Stimulated activated naive CD8-positive, alpha-beta T cell treated with anti-CD3 and anti-CD28 coated beads, Interleukin-15, Interleukin-2, amounts not matched to agents 100 U/mL and 50 U/mL, for 24 hours (primary cell): ENCODE measurements at regions not wholly inside any gene's neighbourhood (a gene's known extent, or its start where the extent isn't known, plus 50 kb on each side); places are given as distances from the start of the nearest gene placed in this dataset.
"Not testable (repeated sequence)": the region's sequence is repeated elsewhere in the genome, so short reads cannot be mapped to it uniquely, and the experiment has no call there.

Experiments used
- ATAC-seq: fragments of 150-1000 bp; cut with Tn5 transposase; one replicate; pipeline ENCODE4 v1.10.0; 2021
- DNase-seq: peaks from one replicate; pipeline ENCODE4 v3.0.0; 2021

DNA sequence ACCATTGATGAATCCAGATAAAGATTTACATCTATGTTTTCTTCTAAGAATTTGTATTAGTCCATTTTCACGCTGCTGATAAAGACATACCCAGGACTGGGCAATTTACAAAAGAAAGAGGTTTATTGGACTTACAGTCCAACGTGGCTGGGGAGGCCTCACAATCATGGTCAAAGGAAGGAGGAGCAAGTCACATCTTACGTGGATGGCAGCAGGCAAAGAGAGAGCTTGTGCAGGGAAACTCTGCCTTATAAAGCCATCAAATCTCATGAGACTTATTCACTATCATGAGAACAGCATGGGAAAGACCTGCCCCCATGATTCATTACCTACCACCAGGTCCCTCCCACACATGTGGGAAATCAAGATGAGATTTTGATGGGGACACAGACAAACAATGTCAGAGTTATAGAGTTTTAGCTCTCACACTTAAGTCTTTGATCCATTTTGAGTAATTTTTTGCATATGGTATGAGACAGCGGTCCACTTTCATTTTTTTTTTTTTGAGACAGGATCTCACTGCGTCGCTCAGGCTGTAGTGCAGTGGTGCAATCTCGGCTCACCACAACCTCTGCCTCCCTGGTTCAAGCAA lies 53.5 kb upstream of the JADE2 start:
- peak; percentile 9 for ATAC-seq

DNA sequence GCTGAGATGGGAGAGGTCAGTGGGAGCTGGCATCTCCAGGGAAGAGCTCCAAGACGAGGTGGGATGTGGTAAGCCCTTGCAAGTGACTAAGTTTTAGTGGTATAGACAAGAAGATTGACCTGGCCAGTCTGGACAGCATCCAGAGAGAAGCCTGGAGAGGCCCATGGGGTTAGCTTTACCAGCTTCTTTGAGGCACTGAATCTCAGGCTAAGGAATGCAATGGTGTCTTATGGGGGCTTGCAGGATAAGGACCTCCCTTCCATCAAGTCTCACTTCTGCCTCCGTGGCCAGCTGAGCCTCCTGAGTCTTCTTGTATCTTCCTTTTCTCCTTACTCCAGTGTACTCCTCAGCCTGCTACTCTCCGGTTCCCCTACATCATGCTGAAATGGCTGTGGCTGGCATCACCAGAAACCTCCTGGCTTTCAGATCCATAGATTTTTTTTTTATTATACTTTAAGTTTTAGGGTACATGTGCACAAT lies 56.5 kb upstream of the JADE2 start:
- DNase-seq, result no peak

More for the DNA sequence above, 53.5 kb upstream of the JADE2 start:
- DNase-seq, result not testable (repeated sequence)

DNA sequence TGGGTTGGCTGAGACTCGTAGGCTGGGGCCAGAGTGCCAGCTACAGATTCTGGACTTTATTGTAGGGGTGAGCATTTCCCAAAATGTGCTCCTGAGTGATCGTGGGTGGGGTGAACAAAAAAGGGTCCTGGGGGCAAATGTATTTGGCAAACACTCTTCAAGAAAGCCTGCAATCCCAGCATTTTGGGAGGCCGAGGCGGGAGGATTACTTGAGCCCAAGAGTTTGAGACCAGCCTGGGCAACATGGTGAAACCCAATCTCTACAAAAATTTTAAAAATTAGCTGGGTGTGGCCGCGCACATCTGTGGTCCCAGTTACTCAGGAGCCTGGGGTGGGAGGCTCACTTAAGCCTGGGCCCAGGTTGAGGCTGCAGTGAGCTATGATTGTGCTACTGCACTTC lies 55.5 kb upstream of the CDKN2AIPNL start:
- ATAC-seq (no peak), DNase-seq (no peak)

More for the DNA sequence above, 56.5 kb upstream of the JADE2 start:
- ATAC-seq, result no peak

DNA sequence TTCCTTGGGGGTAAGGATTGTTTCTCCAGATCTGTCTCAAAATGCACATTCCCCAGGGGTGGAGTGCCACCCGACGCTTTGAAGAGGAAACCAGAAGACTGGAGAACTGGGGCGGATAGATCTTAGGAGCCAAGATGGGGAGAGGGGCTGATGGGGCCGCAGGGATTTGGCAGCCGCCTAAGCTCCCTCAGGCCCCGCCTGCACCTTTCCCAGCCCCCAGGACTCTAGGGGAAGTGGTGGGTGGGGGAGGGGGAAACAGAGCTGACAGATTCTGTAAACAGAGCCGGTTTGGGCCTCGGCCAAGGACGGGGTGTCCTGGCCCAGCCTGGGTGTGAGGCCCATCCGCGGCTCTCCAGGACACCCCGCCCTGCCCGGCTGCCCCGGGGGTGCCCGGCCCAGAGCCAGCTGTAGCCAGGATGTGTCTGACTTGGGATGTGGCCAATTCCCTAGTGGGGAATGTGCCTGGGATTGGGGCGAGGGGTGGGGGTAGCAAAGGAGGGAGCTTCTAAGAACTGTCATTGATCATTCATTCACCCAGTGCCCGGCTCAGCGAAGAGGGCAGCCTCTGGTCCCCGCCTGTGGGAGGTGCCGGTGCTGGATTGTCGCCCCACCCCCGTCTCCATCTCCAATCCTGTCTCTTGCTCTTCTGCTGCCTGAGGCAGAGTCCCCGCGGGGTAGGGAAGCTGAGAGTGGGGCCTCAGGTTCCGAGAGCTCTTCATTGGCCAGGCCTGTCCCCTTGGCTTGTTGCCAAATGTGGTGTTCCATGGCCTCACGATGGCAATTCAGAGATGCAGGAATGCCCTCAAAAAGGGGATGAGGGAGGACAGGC lies 54.8 kb upstream of the CDKN2AIPNL start:
- DNase-seq, result peak; percentile 54
- ATAC-seq, result peak; percentile 45

DNA sequence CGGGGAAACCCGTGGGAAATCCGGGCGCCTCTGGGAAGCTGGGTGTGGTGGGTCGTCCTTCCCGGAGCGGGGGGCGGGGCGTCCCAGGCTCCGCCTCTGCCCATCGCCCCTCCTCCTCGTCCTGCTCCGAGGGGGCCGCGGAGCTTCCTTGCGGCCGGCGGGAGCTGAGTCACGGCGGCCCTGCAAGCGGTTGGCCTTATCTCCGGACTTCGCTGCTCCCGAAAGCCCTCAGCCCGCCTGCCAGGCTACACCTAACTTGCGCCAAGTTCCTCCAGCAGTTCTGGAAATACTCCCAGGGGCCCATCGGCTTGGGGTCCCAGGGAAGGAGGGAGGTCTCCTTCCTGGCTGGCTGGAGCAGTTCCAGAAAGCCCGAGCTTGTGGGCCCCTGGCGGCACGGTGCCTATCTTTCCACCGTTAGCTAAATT lies 54.1 kb upstream of the CDKN2AIPNL start:
- DNase-seq, result peak; percentile 82

DNA sequence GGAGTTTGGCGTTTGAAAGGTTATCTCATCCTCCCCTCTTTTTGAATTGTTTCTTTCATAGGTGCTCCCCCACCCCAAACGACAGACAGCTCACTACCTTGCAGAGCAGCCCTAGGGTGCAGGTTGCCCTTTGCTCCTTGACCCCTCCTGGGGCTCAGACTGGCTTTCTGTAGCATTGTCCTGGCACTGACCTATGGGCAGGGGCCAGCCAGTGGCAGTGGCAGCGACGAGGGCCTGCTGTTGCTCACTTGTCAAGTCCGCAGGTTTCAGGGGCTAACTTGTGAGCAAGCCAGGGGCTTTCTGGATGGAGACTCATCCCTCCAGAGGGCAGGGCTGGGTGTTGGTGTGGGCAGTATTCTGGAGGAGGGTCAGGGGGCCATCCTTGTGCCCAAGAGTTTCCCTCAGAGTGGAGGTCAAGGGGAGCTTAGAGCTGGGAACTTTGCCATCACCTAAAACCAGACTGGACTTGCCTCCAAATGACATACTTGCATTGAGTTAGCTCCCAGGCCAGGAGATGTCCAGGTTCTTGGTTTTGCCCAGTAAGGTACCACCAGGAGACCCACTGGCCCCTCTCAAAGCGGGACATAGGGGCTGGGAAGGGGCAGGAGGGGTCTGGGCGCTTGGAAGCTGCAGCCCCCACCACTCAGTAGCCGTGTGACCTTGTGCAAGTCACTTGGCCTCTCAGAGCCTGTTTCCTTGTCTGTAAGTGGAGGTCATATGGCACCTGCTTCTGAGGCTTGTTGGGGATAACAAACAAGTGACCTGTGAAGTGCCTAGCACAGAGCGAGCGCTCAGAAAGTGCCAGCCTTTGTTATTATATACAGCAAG lies 53.5 kb upstream of the CDKN2AIPNL start:
- DNase-seq (no peak), ATAC-seq (no peak)

More for the DNA sequence above, 54.1 kb upstream of the CDKN2AIPNL start:
- ATAC-seq, result peak; percentile 85

DNA sequence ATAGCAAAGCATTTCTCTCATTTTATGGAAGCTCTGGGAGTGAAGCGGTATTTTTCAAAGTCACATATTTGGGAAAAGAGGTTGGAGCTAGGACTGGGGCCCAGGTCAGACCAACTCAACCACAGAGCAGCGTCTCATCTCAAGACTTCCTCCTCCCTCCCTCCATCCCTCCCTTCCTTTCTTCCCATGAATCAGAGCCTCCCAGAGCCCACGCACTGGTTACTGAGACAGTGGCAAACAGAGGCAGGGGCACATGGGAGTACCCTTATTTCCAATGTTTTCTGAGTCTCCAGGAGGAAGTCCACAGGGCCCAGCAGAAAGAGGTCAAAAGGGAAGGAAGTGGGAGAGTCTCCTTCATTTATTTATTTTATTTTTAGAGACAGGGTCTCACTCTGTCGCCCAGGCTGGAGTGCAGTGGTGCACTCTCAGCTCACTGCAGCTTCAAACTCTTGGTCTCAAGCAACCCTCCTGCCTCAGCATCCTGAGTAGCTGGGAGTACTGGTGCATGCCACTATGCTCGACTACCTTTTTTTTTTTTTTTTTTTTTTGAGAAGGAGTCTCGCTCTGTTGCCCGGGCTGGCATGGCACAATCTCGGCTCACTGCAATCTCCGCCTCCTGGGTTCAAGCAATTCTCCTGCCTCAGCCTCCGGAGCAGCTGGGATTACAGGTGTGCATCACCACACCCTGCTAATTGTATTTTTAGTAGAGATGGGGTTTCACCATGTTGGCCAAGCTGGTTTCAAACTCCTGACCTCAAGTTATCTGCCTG lies 52.5 kb upstream of the CDKN2AIPNL start:
- ATAC-seq (no peak), DNase-seq (no peak)

DNA sequence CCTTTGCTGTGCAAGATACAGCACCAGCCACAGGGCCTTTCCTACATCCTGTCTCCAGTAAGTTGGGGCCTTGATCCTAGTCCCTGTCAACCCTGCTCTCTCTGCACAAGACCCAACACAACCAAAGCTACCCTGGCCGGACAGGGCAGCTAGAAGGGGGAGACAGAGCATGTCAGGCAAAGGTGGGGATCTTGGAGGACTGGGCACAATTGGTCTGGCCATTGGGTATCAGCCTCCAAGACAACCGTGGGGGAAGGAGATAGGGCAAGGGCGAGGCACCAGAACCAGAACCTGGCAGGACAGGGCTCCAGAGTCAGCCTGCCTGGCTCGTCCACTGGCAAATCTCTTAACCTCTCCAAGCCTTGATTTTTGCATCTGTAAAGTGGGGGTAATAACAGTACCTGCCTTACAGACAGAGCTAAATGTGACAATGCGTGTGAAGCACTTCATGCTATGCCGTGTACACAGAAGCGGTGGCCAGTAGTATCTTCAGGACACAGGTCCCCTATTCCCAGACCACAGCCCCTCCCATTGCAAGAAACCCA lies 51.6 kb upstream of the CDKN2AIPNL start:
- no peak for ATAC-seq

DNA sequence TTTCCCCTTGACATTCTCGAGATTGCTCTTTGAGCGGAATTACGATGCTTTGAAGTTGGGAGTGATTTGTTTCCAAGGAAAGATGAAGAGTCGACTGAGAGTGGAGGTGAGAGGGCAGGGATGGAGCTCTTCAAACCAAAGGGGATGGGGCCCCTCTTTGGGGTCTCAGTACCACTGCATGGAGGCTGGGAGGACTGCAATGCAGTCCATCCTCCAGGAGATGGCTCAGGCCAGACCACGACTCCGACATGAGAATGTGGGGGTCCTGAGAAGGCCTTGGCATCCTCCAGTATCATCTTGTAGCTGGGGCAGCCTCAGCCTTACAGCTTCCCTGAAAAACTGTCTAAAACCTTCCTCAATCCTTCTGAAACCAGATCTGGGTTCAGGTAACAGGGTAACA lies 51.1 kb upstream of the CDKN2AIPNL start:
- DNase-seq (no peak), ATAC-seq (no peak)

More for the DNA sequence above, 51.6 kb upstream of the CDKN2AIPNL start:
- DNase-seq, result no peak

DNA sequence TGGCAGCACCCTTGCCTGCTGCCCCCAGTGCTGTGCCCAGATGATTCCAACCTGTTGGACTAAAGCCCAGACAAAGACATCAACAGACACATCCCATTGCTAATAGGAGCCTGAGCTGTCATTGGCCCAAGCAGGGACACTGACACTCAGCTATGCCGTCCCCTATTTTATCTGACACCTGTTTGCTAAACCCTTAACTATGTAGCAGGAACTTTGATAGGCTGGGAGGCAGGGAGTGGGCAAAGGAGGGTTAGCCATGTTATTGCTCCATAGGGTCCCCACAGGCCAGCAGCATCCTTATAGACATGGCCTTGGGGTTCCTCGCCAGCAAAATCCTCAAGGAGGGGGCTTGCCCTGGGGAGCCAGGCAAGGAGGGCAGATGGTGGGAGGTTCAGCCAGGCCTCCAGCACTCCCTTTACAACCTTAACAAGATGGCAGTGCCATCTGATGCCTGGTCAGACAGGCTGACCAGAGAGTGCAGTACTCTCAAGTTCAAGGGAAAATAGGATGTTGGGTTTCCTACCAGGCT lies 50.4 kb upstream of the CDKN2AIPNL start:
- ATAC-seq, result no peak
- no peak for DNase-seq
